HEK293 (cell line): ENCODE measurements at regions not wholly inside any gene's neighbourhood (a gene's known extent, or its start where the extent isn't known, plus 50 kb on each side); places are given as distances from the start of the nearest gene placed in this dataset.

Source experiments
- GLIS1 ChIP-seq: fragments of 450-650 bp; formaldehyde crosslinking; IDR thresholded peaks from 2 replicates; pipeline ENCODE4 v1.5.1; 2016; ENCODE audit warnings: missing biosample characterization, missing genetic modification characterization
- IKZF3 ChIP-seq: fragments of 450-650 bp; IDR thresholded peaks from 2 replicates; pipeline ENCODE4 v1.5.0; 2018; ENCODE audit warnings: missing biosample characterization, mild to moderate bottlenecking, missing genetic modification characterization, moderate library complexity
- OVOL3 ChIP-seq: fragments of 450-650 bp; formaldehyde crosslinking; IDR thresholded peaks from 2 replicates; pipeline ENCODE4 v1.5.1; 2016; ENCODE audit warnings: missing biosample characterization, missing genetic modification characterization
- SP3 ChIP-seq: fragments of 450-650 bp; formaldehyde crosslinking; IDR thresholded peaks from 2 replicates; pipeline ENCODE4 v1.5.1; 2016; ENCODE audit warnings: missing biosample characterization, missing genetic modification characterization
- YY1 ChIP-seq: fragments of 450-650 bp; formaldehyde crosslinking; IDR thresholded peaks from 2 replicates; pipeline ENCODE4 v1.5.1; 2018; ENCODE audit warnings: missing biosample characterization, missing genetic modification characterization
- ZNF133 ChIP-seq: fragments of 450-650 bp; formaldehyde crosslinking; IDR thresholded peaks from 2 replicates; pipeline ENCODE4 v1.5.1; 2016; ENCODE audit warnings: missing biosample characterization, missing genetic modification characterization
- ZNF138 ChIP-seq: fragments of 450-650 bp; formaldehyde crosslinking; IDR thresholded peaks from 2 replicates; pipeline ENCODE4 v1.5.1; 2016; ENCODE audit warnings: missing biosample characterization, missing genetic modification characterization, borderline replicate concordance
- ZNF140 ChIP-seq: fragments of 450-650 bp; formaldehyde crosslinking; IDR thresholded peaks from 2 replicates; pipeline ENCODE4 v1.5.1; 2016; ENCODE audit warnings: missing biosample characterization, missing genetic modification characterization
- ZNF350 ChIP-seq: fragments of 450-650 bp; formaldehyde crosslinking; IDR thresholded peaks from 2 replicates; pipeline ENCODE4 v1.5.0; 2017; ENCODE audit warnings: missing biosample characterization, mild to moderate bottlenecking, missing genetic modification characterization
- ZNF792 ChIP-seq: fragments of 450-650 bp; formaldehyde crosslinking; IDR thresholded peaks from 2 replicates; pipeline ENCODE4 v1.5.1; 2016; ENCODE audit warnings: missing biosample characterization, missing genetic modification characterization
- TF ChIP-seq, protein P1 (sequence below): fragments of 450-650 bp; formaldehyde crosslinking; IDR thresholded peaks from 2 replicates; pipeline ENCODE4 v1.5.1; 2016; ENCODE audit warnings: missing biosample characterization, missing genetic modification characterization
- TF ChIP-seq, protein P2 (sequence below): fragments of 450-650 bp; formaldehyde crosslinking; IDR thresholded peaks from 2 replicates; pipeline ENCODE4 v1.5.1; 2016; ENCODE audit warnings: missing biosample characterization, missing genetic modification characterization

DNA sequence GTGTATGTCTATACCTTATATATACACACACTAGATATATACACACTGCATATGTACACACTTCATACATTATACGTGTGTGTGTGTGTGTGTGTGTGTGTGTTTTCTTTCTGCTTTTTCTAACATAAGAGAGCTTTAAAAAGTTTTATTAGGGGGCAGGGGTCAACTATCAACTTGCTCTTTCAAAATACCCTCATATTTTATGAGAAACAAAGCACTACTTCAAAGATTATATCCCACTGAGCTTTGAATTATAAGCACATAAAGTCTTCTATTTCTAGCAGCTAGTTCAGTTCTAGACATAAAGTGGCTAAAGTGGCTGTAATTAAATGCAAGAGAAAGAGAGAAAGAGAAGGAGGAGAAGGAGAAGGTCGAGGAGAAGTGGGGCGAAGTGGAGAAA lies 1361.3 kb downstream of the ZPLD1 start:
- TF ChIP-seq, protein P1, sequence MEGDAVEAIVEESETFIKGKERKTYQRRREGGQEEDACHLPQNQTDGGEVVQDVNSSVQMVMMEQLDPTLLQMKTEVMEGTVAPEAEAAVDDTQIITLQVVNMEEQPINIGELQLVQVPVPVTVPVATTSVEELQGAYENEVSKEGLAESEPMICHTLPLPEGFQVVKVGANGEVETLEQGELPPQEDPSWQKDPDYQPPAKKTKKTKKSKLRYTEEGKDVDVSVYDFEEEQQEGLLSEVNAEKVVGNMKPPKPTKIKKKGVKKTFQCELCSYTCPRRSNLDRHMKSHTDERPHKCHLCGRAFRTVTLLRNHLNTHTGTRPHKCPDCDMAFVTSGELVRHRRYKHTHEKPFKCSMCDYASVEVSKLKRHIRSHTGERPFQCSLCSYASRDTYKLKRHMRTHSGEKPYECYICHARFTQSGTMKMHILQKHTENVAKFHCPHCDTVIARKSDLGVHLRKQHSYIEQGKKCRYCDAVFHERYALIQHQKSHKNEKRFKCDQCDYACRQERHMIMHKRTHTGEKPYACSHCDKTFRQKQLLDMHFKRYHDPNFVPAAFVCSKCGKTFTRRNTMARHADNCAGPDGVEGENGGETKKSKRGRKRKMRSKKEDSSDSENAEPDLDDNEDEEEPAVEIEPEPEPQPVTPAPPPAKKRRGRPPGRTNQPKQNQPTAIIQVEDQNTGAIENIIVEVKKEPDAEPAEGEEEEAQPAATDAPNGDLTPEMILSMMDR (tag by site-specific recombination), result no peak
- TF ChIP-seq ZNF792 (tag by site-specific recombination), result no peak
- no peak for TF ChIP-seq ZNF138 (tag by site-specific recombination)
- no peak for TF ChIP-seq ZNF350
- no peak for TF ChIP-seq OVOL3 (tag by site-specific recombination)
- no peak for TF ChIP-seq SP3 (tag by site-specific recombination)
- TF ChIP-seq ZNF140 (tag by site-specific recombination), result no peak
- no peak for TF ChIP-seq GLIS1 (tag by site-specific recombination)
- TF ChIP-seq IKZF3 (tag by site-specific recombination), result no peak
- TF ChIP-seq ZNF133 (tag by site-specific recombination), result no peak
- TF ChIP-seq, protein P2, sequence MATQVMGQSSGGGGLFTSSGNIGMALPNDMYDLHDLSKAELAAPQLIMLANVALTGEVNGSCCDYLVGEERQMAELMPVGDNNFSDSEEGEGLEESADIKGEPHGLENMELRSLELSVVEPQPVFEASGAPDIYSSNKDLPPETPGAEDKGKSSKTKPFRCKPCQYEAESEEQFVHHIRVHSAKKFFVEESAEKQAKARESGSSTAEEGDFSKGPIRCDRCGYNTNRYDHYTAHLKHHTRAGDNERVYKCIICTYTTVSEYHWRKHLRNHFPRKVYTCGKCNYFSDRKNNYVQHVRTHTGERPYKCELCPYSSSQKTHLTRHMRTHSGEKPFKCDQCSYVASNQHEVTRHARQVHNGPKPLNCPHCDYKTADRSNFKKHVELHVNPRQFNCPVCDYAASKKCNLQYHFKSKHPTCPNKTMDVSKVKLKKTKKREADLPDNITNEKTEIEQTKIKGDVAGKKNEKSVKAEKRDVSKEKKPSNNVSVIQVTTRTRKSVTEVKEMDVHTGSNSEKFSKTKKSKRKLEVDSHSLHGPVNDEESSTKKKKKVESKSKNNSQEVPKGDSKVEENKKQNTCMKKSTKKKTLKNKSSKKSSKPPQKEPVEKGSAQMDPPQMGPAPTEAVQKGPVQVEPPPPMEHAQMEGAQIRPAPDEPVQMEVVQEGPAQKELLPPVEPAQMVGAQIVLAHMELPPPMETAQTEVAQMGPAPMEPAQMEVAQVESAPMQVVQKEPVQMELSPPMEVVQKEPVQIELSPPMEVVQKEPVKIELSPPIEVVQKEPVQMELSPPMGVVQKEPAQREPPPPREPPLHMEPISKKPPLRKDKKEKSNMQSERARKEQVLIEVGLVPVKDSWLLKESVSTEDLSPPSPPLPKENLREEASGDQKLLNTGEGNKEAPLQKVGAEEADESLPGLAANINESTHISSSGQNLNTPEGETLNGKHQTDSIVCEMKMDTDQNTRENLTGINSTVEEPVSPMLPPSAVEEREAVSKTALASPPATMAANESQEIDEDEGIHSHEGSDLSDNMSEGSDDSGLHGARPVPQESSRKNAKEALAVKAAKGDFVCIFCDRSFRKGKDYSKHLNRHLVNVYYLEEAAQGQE, result no peak
- TF ChIP-seq YY1, result no peak
